ENCODE measurements at regions not wholly inside any gene's neighbourhood (a gene's known extent, or its start where the extent isn't known, plus 50 kb on each side); places are given as distances from the start of the nearest gene placed in this dataset.

- no peak for TF ChIP-seq CTCF (IDR thresholded peaks at IDR 0.05 in 4 of 5, conservative IDR thresholded peaks at IDR 0.05 in 1 of 5)
- TF ChIP-seq POLR2A (IDR thresholded peaks at IDR 0.05) = no peak
These were observed 2201.6 kb upstream of the TENM3 start for GRCh38 chr4:180041576-180041975.

Measured in gastrocnemius medialis (tissue), 4 donors.